HG03342 (cell line): ENCODE measurements at regions not wholly inside any gene's neighbourhood (a gene's known extent, or its start where the extent isn't known, plus 50 kb on each side); places are given as distances from the start of the nearest gene placed in this dataset.
"Not testable (repeated sequence)": the region's sequence is repeated elsewhere in the genome, so short reads cannot be mapped to it uniquely, and the experiment has no call there.

Experiments used
- ATAC-seq: cut with Tn5 transposase; IDR thresholded peaks from one replicate; pipeline ENCODE4 v1.9.1; 2021; ENCODE audit warnings: mild to moderate bottlenecking, moderate library complexity; ENCODE audit not compliant: unreplicated experiment

DNA sequence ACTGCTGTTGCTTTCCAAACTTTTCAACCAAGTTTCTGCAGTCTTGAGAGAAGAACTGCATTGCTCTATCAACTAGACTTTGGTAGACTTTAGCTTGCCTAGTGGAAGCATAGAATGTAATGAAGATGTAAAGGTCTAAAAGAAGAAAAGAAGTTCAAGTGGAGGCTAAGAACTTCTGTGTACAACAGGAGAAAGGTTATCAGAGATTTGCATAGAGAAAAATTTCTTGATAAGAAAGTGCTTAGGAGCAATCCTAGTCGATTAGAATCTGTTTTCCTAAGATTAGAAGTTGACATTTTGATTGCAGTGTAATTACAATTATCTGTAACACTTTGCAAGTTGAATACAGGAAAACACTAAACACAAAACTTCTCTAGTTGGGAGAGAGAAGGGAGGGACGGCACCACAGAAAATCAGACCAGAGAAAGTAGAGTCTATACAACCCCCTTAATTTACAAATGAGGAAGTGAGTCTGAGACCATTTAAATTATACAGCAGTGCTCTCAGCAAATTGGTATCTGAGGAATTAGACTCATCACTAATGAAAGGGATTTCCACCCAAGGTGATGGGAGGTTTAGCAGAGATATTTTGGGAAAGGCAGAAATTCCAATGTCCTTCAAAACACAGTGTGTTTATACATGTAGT is 194.3 kb upstream of the MARCKS start:
- ATAC-seq = peak; percentile 66

DNA sequence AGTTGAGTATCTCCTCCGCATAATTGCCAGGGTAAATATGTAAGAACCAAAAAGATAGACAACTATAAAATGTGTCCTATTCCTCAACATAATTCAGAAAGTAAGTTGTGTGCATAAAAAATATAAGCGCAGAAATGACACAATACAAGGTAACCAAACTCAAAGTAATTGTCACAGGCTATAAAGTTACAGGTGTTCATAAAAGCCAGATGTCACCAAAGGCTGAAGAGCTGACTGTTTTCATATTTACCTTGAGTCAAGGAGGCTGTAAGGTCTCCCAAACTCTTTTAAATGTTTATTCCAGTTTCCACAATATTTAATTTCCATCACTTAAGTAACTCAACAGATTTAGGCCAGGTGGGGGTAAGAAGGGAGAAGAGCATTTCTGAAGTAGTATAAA is 192.2 kb upstream of the MARCKS start:
- ATAC-seq = no peak

DNA sequence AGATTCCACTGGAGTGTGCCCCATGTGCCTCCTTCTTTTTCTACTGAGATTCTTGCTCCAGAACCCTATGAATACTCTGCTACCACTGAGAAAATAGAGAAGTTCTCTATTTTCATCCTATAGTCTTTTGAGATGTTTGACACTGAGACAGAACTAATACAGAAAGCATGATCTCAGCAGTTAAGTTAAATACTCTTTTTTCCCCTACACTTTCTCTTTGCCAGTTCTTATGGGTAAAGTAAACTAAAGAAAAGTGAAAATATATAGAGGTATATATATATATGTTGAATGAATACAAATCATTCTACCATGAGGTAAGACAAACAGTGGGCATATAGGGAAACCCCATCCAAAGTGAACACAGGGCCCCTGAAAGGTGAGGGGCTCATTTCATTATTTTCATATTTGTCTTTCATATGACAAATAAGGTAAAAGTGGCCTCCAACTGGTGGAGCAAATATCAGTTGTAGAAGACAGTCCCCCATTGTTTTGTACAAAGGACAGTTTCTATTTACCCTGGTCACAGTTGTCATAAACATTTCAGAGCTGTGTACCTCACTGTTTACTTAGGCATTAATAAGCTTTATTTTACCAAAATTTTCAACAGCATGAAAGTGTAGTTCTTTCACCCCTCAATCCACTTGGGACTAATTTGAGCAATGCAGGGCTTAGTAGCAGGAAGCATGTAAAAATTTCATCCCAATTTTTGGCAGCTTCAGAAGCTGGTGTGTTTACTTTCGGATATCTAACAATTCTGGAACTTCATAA is 188.3 kb upstream of the MARCKS start:
- ATAC-seq = peak; percentile 80

DNA sequence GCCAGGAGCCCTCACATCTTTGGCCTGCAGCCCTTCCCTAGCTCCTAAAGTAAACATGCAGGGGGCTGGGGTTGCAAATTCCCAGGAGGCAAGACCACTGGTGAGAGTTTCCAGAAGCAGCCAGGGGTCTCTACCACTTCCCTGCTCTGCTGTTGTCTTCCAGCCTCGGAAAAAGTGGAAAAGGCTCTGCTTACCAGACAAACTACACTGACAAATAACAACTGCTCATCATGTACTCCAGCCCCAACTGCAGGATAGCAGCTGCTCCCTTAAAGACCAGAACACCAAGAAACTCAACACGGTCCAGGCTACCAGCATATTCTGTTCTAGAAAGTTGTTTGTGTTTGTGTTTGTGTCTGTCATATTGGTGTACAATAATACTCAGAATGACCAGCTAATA is 187.5 kb upstream of the MARCKS start:
- no peak for ATAC-seq

DNA sequence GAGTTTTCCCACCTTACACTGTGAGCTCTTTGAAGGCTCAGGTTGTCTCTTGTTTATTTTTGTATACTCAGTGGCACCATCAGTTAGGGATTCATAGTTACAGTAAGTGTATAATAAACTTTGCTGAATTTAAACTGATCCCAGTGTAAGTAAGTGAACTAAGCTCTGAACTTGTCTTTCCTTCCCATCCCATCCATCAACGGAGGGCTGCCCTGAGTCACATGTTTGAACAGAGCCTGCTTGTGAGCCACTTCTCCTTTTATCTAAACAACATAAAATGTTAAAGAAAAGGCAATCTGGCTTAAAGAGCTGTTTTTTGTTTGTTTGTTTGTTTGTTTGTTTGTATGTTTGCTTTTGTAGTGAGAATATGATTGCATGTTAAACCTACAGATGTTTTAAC is 185.7 kb upstream of the MARCKS start:
- ATAC-seq = no peak

DNA sequence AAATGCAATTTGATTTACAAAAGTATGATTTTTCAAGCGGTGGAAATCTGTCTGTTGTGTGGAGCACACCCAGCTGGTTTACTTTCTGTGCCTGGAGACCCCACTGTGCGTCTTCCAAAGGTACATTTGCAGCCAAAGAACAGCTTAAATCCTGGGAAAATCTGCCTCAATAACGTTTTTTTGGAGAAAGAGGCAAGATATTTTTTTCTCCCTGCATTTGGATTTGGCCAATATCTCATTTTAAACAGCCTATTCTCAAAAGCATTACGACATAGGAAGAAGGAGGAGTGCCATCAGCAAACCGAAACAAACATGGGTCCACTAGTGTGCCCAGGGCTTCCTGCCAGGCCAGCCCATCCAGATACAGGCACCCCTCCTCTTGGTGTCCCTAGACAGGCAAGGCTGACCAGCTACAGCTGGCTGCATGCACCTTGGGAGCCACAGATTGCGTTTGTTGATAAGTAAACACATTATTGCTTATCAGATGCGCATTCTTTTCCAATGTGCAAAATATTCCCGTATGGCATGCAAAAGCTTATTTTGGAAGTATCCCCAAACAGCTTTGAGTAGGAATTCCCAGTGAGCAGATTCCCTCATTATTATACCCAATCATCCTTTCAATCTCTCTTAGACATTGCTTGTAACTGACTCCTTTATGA is 184.5 kb upstream of the MARCKS start:
- ATAC-seq = no peak

DNA sequence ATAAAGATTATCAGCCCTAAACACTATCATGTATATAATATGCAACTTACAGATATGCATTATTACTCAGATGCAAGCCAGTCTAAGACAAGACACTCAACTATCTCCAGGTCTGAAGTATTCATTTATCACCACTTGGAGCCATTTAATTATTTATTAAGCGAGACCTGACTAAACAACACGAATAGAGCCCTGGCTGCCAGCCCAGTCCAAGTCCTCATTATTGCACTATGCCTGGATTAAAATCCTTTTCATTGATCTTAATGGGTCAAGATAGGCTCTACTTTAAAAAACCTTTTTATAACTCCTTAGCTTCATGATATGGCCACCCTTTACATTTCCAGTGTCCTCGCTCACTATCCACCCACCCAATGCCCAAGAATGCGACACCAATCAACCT is 183.1 kb upstream of the MARCKS start:
- ATAC-seq = no peak

DNA sequence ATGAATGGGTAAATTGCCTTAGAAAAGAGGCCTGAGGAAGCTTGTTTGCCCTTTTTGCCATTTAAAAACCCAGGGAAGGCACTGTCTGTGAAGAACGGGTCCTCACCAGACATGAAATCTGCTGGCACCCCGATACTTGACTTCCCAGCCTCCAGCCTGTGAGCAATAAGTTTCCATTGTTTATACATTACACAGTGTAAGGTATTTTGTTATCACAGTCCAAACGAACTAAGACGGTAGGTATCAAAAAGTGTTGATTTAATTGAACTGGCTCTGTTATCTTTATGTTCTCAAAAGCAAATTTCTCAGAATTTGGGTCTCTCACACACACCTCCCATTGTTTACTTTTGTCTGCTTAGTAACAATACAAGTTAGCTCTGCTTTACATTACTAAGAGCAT is 181.1 kb upstream of the MARCKS start:
- no peak for ATAC-seq

DNA sequence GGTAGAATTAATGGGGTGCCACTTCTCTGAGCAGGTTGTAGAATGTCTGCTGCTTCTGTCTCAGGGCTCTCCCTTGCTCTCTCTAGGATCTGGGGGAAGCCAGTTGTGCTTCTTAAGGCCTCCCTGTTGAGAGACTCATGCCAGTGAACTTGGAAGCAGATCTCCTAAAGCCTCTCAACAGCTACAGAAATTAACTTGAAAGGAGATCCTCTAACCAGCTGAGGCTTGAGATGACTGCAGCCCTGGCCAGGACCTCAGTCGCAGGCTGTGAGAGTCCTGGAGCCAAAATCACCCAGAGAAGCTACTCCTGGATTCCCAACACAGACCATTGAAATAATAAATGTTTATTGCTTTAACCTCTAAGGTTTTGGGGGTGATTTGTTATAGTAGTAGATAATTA is 180.2 kb upstream of the MARCKS start:
- ATAC-seq = no peak

DNA sequence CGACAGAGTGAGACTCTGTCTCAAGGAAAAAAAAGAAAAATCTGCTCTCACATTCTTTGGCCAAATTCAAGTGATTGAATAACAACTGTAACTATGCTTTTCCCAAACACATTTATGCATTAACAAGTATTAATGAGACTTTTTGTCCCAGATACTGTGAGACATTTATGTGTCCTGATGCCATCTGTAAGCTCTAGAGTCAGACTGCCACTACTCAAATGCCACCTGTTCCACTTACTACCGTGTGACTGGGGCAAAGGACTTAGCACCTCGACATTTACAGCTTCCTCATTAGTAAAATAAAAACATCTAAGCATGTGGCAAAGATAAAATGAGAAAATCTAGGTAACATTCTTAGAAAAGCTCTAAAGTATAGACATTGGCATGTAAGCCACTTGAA is 178.1 kb upstream of the MARCKS start:
- ATAC-seq = no peak

DNA sequence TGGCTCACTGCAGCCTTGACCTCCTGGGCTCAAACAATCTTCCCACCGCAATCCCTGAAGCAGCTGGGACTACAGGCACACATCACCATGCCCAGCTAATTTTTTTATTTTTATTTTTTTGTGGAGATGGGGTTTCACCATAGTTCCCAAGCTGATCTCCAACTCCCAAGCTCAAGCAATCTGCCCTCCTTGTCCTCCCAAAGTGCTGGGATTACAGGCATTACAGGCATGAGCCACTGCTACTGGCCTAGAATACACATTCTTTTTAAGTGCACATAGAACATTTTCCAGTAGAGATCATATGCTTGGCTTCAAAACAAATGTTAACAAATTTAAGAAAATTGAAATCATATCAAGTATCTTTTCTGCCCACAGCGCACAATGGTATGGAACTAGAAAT is 176.8 kb upstream of the MARCKS start:
- ATAC-seq = no peak

DNA sequence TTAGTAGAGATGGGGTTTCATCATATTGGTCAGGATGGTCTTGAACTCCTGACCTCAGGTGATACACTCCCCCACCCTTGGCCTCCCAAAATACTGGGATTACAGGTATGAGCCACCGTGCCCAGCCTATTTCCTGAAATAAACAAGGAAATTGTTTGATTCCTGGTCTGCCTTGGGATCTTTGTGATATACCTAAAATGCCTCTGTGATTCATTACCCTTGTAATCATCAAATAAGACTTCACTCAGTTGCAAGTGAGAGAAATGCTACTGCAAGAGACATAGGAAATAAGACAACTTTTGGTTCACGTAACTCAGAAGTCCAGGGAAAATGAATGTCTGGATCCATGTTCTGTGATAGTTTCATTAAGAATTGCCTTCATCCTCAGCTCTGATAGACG is 173.2 kb upstream of the MARCKS start:
- ATAC-seq = no peak

DNA sequence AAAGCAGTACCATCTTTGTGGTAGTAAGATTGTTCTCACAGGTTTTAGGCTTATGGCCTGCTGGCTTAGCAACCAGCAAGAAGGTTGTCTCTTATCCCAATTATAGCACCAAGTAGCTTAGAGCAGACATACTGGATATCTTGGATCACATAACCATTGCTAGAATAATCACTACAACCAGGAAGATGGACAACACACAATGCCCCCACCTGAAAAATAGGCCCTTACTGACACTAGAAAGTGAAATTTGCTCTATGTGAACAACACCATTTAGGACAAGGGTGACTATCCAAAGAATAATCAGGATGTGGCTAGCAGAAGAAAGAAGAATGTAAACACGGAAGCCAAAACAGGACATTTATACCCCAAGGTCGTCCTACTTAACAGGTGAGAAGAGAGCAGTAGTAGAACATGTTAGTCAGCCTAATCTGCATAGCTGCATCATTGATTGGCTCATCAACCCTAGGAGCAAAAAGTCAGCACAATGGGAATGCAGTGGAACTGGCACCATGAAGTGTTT is 172.7 kb upstream of the MARCKS start:
- ATAC-seq = no peak

DNA sequence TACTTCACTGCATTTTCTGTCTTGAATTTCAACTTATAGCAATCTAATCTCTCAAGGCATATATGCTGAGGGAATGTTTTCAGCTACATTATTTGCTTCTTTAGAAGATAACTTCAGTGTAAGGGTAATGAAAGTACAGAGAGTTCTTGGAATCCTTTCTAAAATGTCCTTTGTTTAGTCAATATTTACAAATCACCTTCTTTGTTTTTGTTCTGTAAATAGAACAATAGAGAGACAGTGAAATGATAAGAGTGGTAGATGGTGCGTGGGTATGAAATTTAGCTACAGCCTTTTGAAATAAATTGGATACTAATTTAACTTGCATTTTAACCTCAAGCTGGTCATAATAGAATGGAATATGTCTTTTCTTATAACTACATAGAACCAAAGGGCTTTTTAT is 171.1 kb upstream of the MARCKS start:
- no peak for ATAC-seq

DNA sequence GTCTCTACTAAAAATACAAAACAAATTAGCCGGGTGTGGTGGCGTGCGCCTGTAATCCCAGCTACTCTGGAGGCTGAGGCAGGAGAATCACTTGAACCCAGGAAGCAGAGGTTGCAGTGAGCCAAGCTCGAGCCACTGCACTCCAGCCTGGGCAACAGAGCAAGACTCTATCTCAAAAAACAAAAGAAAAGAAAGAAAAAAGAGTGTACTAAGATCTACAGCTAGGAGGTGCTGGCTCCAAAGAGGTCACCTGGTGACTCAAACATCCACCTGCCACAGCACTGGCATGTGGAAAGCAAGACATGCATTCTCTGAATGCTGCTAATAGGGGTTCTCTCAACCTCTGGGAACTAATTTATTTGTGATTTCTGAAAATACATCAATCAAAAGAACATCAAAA is 167.5 kb upstream of the MARCKS start:
- not testable (repeated sequence) for ATAC-seq

DNA sequence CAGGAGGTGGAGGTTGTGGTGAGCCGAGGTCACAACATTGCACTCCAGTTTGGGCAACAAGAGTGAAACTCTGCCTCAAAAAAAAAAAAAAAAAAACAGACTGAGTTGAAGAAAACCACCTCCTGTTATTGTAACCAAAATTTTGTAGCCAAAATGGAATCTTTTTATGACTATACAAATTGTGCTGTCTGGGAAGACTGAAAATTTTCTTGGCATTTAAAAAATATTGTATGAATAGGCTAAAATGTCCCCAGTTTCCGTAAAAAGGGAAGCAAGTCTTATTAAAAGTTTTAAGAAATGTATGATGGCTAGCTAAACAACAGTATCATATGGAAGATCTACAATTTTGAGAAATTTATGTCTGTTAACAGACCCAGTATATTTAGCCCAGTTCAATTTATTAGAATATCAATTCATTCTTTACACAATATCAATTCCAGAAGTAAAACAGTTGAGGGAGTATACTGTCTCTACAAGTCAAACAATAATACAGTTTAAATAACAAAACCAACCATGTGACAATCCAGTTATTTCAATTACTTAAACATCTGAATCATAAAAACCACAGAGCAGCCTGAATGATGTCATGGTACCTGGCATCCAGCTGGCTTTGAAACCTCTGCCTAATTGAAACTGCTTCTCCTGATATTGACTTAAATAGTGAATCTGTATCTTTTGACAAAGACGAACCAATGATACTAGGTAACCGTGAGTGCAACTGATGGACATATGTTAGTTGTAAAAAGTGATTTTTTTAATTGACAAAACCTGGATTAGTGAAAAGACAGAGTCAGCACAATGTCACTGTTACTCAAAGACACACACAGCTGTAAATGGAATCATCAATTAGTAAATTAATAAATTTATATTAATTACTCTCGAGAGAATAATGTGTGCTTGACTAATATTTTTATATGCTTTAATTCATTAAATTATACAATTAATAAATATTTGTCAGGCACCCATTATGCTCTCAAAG is 166.6 kb upstream of the MARCKS start:
- ATAC-seq = peak; percentile 76

DNA sequence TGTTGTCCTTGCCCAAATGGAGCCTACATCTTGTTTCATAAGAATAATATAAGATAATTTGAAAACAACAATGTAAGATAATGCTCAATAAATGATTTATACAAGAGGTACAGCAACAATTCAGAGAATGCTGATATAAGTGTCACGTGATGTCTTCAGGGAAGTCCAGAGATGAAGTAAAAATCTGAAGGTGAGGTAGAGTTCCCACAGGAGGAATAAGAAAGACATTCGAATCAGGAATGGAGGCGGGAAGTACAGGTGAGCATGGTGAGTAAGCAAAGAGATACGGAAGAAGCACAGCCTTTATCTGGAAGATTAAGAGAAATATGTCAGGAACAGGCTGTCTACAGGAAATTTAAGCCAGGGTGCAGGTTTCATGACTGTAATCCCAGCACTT is 165.9 kb upstream of the MARCKS start:
- no peak for ATAC-seq

DNA sequence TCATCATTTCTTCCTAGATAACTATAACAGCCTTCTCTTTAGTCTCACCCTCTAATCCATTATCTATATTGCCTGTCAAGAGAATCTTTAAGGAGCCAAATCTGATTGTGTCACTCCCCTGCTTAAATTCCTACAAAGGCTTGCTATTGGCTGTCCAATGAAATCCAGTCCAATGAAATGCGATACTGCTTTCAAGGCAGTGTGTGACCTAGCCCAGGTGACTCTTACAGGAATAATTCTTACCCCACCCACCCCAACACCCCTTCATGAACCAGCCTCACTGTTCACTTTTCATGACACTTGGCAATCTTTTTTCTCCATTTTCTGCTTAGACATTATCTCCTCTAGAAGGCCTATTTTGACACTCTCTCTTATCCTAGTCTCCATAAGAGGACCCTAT is 163.3 kb upstream of the MARCKS start:
- no peak for ATAC-seq

DNA sequence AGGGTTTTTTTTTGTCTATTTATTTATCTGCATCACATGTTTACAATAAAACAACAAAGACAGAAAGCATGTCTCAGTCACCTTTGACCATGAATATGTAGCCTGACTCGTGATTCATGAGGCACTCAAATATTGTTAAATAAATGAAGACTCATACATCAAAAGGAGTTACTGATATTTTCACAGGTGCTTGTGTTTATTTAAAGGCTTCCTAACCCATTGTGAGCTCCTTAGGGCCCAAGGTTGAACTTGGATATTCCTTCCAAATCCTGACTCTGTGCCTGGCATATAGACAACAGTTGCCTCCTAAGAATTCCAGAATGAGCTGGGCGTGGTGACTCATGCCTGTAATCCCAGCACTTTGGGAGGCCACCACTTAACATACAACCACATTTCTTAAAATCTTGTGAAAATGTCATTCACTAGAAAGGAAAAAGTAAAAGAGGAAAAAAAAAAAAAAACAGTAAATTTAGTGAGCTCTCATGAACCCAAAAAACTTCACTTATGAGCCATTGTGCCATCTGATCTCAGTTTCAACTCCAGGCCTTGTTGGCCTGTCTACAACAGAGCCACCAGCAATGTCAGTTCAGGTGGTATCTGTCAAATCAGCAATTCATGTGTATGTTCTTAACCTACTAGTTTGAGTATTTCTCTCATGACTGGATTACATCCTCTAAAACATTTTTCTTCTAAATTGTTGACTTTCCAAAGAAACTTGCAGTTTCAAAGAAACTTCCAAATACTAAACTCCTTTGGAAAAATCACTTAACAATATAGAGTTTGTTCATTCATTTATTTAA is 162.7 kb upstream of the MARCKS start:
- ATAC-seq = no peak

DNA sequence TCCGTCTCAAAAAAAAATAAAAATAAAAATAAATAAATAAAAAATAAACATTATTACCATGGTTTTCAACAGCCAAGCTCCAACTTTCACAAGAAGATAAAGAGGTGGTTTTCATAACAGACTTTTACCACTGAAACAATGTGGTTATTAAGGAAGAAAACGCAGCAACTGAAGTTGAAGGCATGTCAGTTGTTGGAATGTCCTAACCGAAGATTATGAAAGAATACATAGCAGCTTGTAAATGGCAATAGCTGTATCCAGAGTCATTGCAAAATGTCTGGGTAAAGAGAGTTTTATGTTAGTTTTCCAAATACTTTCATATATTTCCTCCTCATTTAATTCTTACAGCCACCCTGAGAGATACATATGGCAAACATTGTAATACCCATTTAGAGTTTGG is 161.6 kb upstream of the MARCKS start:
- ATAC-seq = no peak
